ENCODE measurements at regions not wholly inside any gene's neighbourhood (a gene's known extent, or its start where the extent isn't known, plus 50 kb on each side); places are given as distances from the start of the nearest gene placed in this dataset.

GRCh38 chr13:44260336-44260735, 113.3 kb upstream of the SERP2 start:
- TF ChIP-seq REST (IDR thresholded peaks at IDR 0.05; ENCODE audit: insufficient read depth in 1 of 2, low read depth in 2 of 2, low read length in 2 of 2) (no peak), FOXP2 (optimal IDR thresholded peaks at IDR 0.05; ENCODE audit: borderline replicate concordance, extremely low read depth, extremely low read length, insufficient read depth) (no peak), TAF1 (IDR thresholded peaks at IDR 0.05; ENCODE audit: borderline replicate concordance, insufficient read depth, low read length) (no peak), POLR2AphosphoS5 (IDR thresholded peaks at IDR 0.05; ENCODE audit: low read depth, low read length) (no peak), SIN3A (IDR thresholded peaks at IDR 0.05; ENCODE audit: borderline replicate concordance, insufficient read depth, low read length) (no peak)

- TF ChIP-seq TAF1 (IDR thresholded peaks at IDR 0.05; ENCODE audit: borderline replicate concordance, insufficient read depth, low read length) (no peak), POLR2AphosphoS5 (IDR thresholded peaks at IDR 0.05; ENCODE audit: low read depth, low read length) (no peak), SIN3A (IDR thresholded peaks at IDR 0.05; ENCODE audit: borderline replicate concordance, insufficient read depth, low read length) (no peak), REST (IDR thresholded peaks at IDR 0.05; ENCODE audit: insufficient read depth in 1 of 2, low read depth in 2 of 2, low read length in 2 of 2) (no peak), FOXP2 (optimal IDR thresholded peaks at IDR 0.05; ENCODE audit: borderline replicate concordance, extremely low read depth, extremely low read length, insufficient read depth) (no peak)
Observed at GRCh38 chr13:44263751-44264620, 109.6 kb upstream of the SERP2 start.

- TF ChIP-seq SIN3A (IDR thresholded peaks at IDR 0.05; ENCODE audit: borderline replicate concordance, insufficient read depth, low read length): no peak
Observed at GRCh38 chr13:44266305-44266704, 107.3 kb upstream of the SERP2 start.

- TF ChIP-seq POLR2AphosphoS5 (IDR thresholded peaks at IDR 0.05; ENCODE audit: low read depth, low read length) (no peak), TAF1 (IDR thresholded peaks at IDR 0.05; ENCODE audit: borderline replicate concordance, insufficient read depth, low read length) (no peak), REST (IDR thresholded peaks at IDR 0.05; ENCODE audit: insufficient read depth in 1 of 2, low read depth in 2 of 2, low read length in 2 of 2) (no peak), SIN3A (IDR thresholded peaks at IDR 0.05; ENCODE audit: borderline replicate concordance, insufficient read depth, low read length) (no peak), FOXP2 (optimal IDR thresholded peaks at IDR 0.05; ENCODE audit: borderline replicate concordance, extremely low read depth, extremely low read length, insufficient read depth) (no peak)
Observed at GRCh38 chr13:44266772-44267171, 106.9 kb upstream of the SERP2 start.

- no peak for TF ChIP-seq POLR2AphosphoS5 (IDR thresholded peaks at IDR 0.05; ENCODE audit: low read depth, low read length)
- no peak for TF ChIP-seq SIN3A (IDR thresholded peaks at IDR 0.05; ENCODE audit: borderline replicate concordance, insufficient read depth, low read length)
- TF ChIP-seq REST (IDR thresholded peaks at IDR 0.05; ENCODE audit: insufficient read depth in 1 of 2, low read depth in 2 of 2, low read length in 2 of 2): no peak
- TF ChIP-seq FOXP2 (optimal IDR thresholded peaks at IDR 0.05; ENCODE audit: borderline replicate concordance, extremely low read depth, extremely low read length, insufficient read depth): no peak
- no peak for TF ChIP-seq TAF1 (IDR thresholded peaks at IDR 0.05; ENCODE audit: borderline replicate concordance, insufficient read depth, low read length)
Observed at GRCh38 chr13:44267203-44267602, 106.4 kb upstream of the SERP2 start.

Measured in PFSK-1 (cell line).